Neural cell (in vitro differentiated cells): ENCODE measurements at regions not wholly inside any gene's neighbourhood (a gene's known extent, or its start where the extent isn't known, plus 50 kb on each side); places are given as distances from the start of the nearest gene placed in this dataset.

Experiments used
- H2AFZ ChIP-seq: fragments of 200-600, 300-800 bp; sonication (generic), shearing (Covaris generic); 2 replicates; pipeline ENCODE4 v1.6.0; 2014; ENCODE audit warnings: low read depth, mild to moderate bottlenecking, antibody characterized with exemption, low read length, moderate library complexity
- H3F3A ChIP-seq: fragments of 200-600 bp; shearing (Covaris generic); 2 replicates; pipeline ENCODE4 v1.6.1; 2016; ENCODE audit warnings: mild to moderate bottlenecking, moderate library complexity, mixed read lengths, antibody characterized with exemption, low read length; ENCODE audit not compliant: insufficient read depth, poor library complexity, severe bottlenecking
- H3K27ac ChIP-seq: fragments of 200-600, 300-800 bp; sonication (generic), shearing (Covaris generic); 2 replicates; pipeline ENCODE4 v1.5.1; 2014; ENCODE audit warnings: mild to moderate bottlenecking, low read length, moderate library complexity
- H3K27me3 ChIP-seq: fragments of 300-800, 200-600 bp; sonication (generic), shearing (Covaris generic); 2 replicates; pipeline ENCODE4 v1.6.0; 2014; ENCODE audit warnings: mild to moderate bottlenecking, low read depth, low read length, moderate library complexity; ENCODE audit not compliant: insufficient read depth
- H3K36me3 ChIP-seq: fragments of 300-800, 200-600 bp; sonication (generic), shearing (Covaris generic); 2 replicates; pipeline ENCODE4 v1.5.1; 2014; ENCODE audit warnings: mild to moderate bottlenecking, antibody characterized with exemption, low read length, moderate library complexity; ENCODE audit not compliant: insufficient read depth
- H3K4me2 ChIP-seq: fragments of 300-800, 200-600 bp; sonication (generic), shearing (Covaris generic); 2 replicates; pipeline ENCODE4 v1.6.0; 2014; ENCODE audit warnings: mild to moderate bottlenecking, low read length
- H3K4me3 ChIP-seq: fragments of 300-800, 200-600 bp; sonication (generic), shearing (Covaris generic); 2 replicates; pipeline ENCODE4 v1.5.1; 2014; ENCODE audit warnings: mild to moderate bottlenecking, low read length, moderate library complexity
- H3K79me2 ChIP-seq: fragments of 200-600 bp; shearing (Covaris generic); replicated peaks from 2 replicates; pipeline ENCODE4 v1.6.0; 2014; ENCODE audit warnings: mild to moderate bottlenecking, low read length, moderate library complexity; ENCODE audit not compliant: insufficient read depth
- H3K9ac ChIP-seq: fragments of 300-800, 200-600 bp; sonication (generic), shearing (Covaris generic); 2 replicates; pipeline ENCODE4 v1.6.1; 2016; ENCODE audit warnings: mild to moderate bottlenecking, low read length, mixed read lengths
- H3K9me2 ChIP-seq: fragments of 200-600 bp; shearing (Covaris generic); 2 replicates; pipeline ENCODE4 v1.6.1; 2016; ENCODE audit warnings: mild to moderate bottlenecking, low read length, mixed read lengths; ENCODE audit not compliant: insufficient read depth
- H3K9me3 ChIP-seq: fragments of 200-600, 300-800 bp; sonication (generic), shearing (Covaris generic); 2 replicates; pipeline ENCODE4 v1.6.1; 2016; ENCODE audit warnings: mild to moderate bottlenecking, mixed run types, low read length, moderate library complexity, mixed read lengths
- H4K20me1 ChIP-seq: fragments of 200-600 bp; shearing (Covaris generic); 2 replicates; pipeline ENCODE4 v1.6.1; 2016; ENCODE audit warnings: mild to moderate bottlenecking, mixed run types; ENCODE audit not compliant: insufficient read depth
- CTCF ChIP-seq: fragments of 450-650 bp; IDR thresholded peaks from 2 replicates; pipeline ENCODE4 v1.5.1; 2014; ENCODE audit warnings: antibody characterized with exemption, mild to moderate bottlenecking, moderate library complexity; ENCODE audit not compliant: poor library complexity, severe bottlenecking
- EP300 ChIP-seq: fragments of 450-650 bp; conservative IDR thresholded peaks from 2 replicates; pipeline ENCODE4 v1.6.1; 2014; ENCODE audit warnings: antibody characterized with exemption, mild to moderate bottlenecking, moderate library complexity; ENCODE audit not compliant: poor library complexity, severe bottlenecking
- EZH2 ChIP-seq: fragments of 200-600, 300-800 bp; shearing (Covaris generic), sonication (generic); IDR thresholded peaks from 2 replicates; pipeline ENCODE4 v1.6.1; 2014; ENCODE audit warnings: antibody characterized with exemption, low read length, borderline replicate concordance, mild to moderate bottlenecking; ENCODE audit not compliant: insufficient read depth, poor library complexity, severe bottlenecking
- MXI1 ChIP-seq: fragments of 450-650 bp; conservative IDR thresholded peaks from 2 replicates; pipeline ENCODE4 v1.6.1; 2014; ENCODE audit warnings: antibody characterized with exemption, mild to moderate bottlenecking; ENCODE audit not compliant: poor library complexity, severe bottlenecking
- POLR2AphosphoS5 ChIP-seq: IDR thresholded peaks from 2 replicates; pipeline ENCODE4 v1.6.1; 2012
- RAD21 ChIP-seq: fragments of 450-650 bp; conservative IDR thresholded peaks from 2 replicates; pipeline ENCODE4 v1.6.1; 2014; ENCODE audit warnings: antibody characterized with exemption, mild to moderate bottlenecking, moderate library complexity
- REST ChIP-seq: IDR thresholded peaks from 2 replicates; pipeline ENCODE4 v1.6.1; 2012; ENCODE audit warnings: borderline replicate concordance
- SMC3 ChIP-seq: fragments of 450-650 bp; conservative IDR thresholded peaks from 2 replicates; pipeline ENCODE4 v1.6.1; 2014; ENCODE audit warnings: antibody characterized with exemption, mild to moderate bottlenecking, moderate library complexity; ENCODE audit not compliant: poor library complexity
- TAF1 ChIP-seq: IDR thresholded peaks from 2 replicates; pipeline ENCODE4 v1.6.1; 2012; ENCODE audit warnings: low read depth

DNA sequence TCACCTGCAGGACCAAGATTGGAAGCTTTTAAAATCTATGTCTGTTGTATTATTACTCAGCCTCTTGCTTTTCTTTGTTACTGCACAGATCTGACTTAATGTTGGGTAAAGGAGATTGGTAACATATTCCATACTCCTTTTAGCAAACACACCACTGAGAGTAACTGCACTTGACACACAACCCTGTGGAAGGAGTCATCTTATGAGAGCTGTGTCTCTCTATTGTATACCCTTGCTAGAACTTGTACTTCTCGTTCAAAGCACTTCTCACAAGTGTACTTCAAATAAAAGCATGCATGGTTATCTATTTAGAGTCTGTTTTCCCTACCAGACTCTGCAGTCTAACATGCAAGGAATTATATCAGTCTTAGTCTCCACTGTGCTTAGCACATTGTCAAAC lies 813.4 kb downstream of the ADGRL2 start:
- no peak for TF ChIP-seq EZH2
- TF ChIP-seq REST, result no peak
- no peak for TF ChIP-seq TAF1
- TF ChIP-seq SMC3, result no peak
- TF ChIP-seq MXI1, result no peak
- no peak for TF ChIP-seq RAD21
- no peak for TF ChIP-seq POLR2AphosphoS5
- no peak for TF ChIP-seq EP300
- no peaks in the 10 kb centered on the region for H3F3A ChIP-seq
- H3K9me3 ChIP-seq, result no peaks in the 10 kb centered on the region
- no peaks in the 10 kb centered on the region for H3K9me2 ChIP-seq
- no peak overlapping the region for H3K27ac ChIP-seq
- H3K4me3 ChIP-seq, result no peak overlapping the region
- H3K79me2 ChIP-seq, result no peaks in the 10 kb centered on the region
- H3K36me3 ChIP-seq, result no peaks in the 10 kb centered on the region
- no peaks in the 10 kb centered on the region for H3K27me3 ChIP-seq
- H3K9ac ChIP-seq, result no peak overlapping the region
- H4K20me1 ChIP-seq, result no peaks in the 10 kb centered on the region
- H2AFZ ChIP-seq, result no peak overlapping the region
- no peak overlapping the region for H3K4me2 ChIP-seq

GRCh38 chr1:82612986-82613385 lies 812.3 kb downstream of the ADGRL2 start:
- no peak overlapping the region for H3K9ac ChIP-seq
- H3K36me3 ChIP-seq, result no peaks in the 10 kb centered on the region
- H3K4me3 ChIP-seq, result no peak overlapping the region
- TF ChIP-seq POLR2AphosphoS5 (no peak), REST (no peak), SMC3 (no peak), MXI1 (no peak), EZH2 (no peak), RAD21 (no peak), CTCF (no peak), TAF1 (no peak), EP300 (no peak)
- H3K9me2 ChIP-seq, result no peaks in the 10 kb centered on the region
- no peaks in the 10 kb centered on the region for H3K9me3 ChIP-seq
- no peaks in the 10 kb centered on the region for H3F3A ChIP-seq
- no peak overlapping the region for H2AFZ ChIP-seq
- no peak overlapping the region for H3K4me2 ChIP-seq
- no peaks in the 10 kb centered on the region for H4K20me1 ChIP-seq
- no peaks in the 10 kb centered on the region for H3K27me3 ChIP-seq
- H3K79me2 ChIP-seq, result no peaks in the 10 kb centered on the region
- H3K27ac ChIP-seq, result no peak overlapping the region
